Breast epithelium (tissue), 3 donors: ENCODE measurements at regions not wholly inside any gene's neighbourhood (a gene's known extent, or its start where the extent isn't known, plus 50 kb on each side); places are given as distances from the start of the nearest gene placed in this dataset.

ENCODE experiments used
- POLR2A ChIP-seq: fragments of 450-650 bp; IDR thresholded peaks from one replicate; pipeline ENCODE4 v1.6.1; 2016; ENCODE audit warnings: antibody characterized with exemption, mild to moderate bottlenecking, moderate library complexity
- POLR2AphosphoS5 ChIP-seq, 3 donors: sonication (generic); formaldehyde crosslinking; IDR thresholded peaks; one replicate each; pipeline ENCODE4 v1.6.1; 2017; ENCODE audit warnings: antibody characterized with exemption in 3 of 3
- TF ChIP-seq, protein P1 (sequence below), 3 donors: fragments of 450-650 bp; IDR thresholded peaks; one replicate each; pipeline ENCODE4 v1.5.1; 2016 to 2017; ENCODE audit warnings: antibody characterized with exemption in 3 of 3, mild to moderate bottlenecking in 3 of 3, moderate library complexity in 3 of 3

DNA sequence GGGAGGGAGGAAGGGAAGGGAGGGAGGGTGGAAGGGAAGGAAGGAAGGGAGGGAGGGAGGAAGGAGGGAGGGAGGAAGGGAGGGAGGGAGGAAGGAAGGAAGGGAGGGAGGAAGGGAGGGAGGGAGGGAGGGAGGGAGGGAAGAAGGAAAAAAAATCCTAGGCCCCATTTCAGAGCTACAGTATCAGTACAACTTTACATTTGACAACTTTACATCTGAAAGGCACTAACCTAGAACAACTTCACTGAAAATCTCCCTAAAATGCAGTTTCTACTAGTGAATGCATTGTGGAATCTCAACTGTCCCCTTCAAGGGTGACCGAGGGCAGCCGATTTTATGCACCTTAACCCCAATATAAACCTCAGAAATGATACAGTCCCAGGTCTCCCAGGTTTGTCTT lies 259.8 kb upstream of the GALNT17 start:
- TF ChIP-seq, protein P1, sequence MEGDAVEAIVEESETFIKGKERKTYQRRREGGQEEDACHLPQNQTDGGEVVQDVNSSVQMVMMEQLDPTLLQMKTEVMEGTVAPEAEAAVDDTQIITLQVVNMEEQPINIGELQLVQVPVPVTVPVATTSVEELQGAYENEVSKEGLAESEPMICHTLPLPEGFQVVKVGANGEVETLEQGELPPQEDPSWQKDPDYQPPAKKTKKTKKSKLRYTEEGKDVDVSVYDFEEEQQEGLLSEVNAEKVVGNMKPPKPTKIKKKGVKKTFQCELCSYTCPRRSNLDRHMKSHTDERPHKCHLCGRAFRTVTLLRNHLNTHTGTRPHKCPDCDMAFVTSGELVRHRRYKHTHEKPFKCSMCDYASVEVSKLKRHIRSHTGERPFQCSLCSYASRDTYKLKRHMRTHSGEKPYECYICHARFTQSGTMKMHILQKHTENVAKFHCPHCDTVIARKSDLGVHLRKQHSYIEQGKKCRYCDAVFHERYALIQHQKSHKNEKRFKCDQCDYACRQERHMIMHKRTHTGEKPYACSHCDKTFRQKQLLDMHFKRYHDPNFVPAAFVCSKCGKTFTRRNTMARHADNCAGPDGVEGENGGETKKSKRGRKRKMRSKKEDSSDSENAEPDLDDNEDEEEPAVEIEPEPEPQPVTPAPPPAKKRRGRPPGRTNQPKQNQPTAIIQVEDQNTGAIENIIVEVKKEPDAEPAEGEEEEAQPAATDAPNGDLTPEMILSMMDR (IDR thresholded peaks at IDR 0.05): no peak
- TF ChIP-seq POLR2A (no peak), POLR2AphosphoS5 (IDR thresholded peaks at IDR 0.05) (no peak)
